ENCODE measurements at regions not wholly inside any gene's neighbourhood (a gene's known extent, or its start where the extent isn't known, plus 50 kb on each side); places are given as distances from the start of the nearest gene placed in this dataset.

DNA sequence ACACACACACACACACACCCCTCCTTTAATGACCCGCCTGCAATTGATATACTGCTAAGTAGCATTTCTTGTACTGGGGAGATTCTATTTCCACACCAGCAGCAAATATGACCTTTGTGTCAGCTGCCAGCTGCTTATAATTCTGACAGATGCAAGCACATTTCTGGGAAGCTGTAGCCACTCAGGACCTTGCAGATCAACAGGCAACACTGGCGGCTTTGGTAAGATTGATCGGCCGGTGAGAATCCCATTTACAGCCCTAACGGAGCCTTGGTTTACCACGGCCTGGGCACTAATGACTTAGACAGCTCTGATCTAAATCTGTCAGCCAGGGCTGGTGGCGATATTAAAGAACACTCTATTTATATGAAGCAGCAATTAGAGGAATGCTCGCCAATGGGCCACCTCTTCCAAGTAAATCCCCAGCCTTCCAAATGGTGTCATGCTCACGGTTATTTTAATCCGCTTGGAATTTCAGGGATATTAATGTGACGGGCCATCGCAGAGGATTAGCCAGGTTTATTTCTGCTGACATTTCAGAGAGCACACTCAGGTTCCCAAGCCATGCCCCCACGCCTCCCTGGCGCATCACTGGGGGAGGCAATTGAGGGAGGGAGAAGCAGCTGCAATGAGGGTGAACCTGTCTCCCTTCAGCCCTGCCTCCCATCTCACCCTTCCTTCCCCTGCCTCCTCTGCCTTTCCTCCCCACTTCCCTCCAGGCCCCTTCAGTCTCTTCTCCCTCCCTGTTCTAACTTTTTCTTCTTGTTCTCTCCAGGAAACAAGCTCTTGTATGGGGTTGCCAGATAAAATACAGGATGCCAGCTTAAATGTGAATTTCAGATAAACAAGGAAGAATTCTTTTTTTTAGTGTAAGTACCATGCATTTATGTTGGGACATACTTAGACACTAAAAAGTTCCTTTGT, 287.0 kb downstream of the TLE3 start:
- peaks cover 11% of the 10 kb centered on the region for H3K4me1 Mint-ChIP-seq (ENCODE audit: low read depth)
- intact Hi-C loops (cut with micrococcal nuclease): no loop called here
- no peaks in the 10 kb centered on the region for H3K9me3 Mint-ChIP-seq
- no peaks in the 10 kb centered on the region for H3K36me3 Mint-ChIP-seq (ENCODE audit: low read depth)
- H3K27ac Mint-ChIP-seq: no peak overlapping the region
- H3K4me3 Mint-ChIP-seq: no peak overlapping the region
- peaks cover 28% of the 10 kb centered on the region for H3K27me3 Mint-ChIP-seq

DNA sequence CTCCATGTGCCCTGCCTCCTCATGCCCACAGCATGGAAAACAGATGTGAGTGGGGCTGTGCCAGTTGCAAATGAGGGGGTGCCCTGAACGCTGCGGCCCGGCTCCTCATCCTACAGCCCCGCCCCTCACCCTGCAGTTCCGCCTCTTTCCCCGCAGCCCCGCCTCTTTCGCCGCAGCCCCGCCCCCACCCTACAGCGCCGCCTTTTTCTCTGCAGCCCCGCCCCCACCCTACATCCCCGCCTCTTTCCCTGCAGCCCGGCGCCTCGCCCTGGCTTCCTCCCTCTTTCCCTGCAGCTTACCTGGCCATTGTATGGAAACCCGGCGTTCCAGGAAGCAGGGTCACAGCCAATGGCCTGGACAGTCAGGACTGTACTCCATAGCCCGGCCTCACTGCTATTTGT, 284.9 kb downstream of the TLE3 start:
- no peaks in the 10 kb centered on the region for H3K9me3 Mint-ChIP-seq
- no peak overlapping the region for H3K4me3 Mint-ChIP-seq
- H3K27me3 Mint-ChIP-seq: peaks cover 17% of the 10 kb centered on the region
- intact Hi-C loops (cut with micrococcal nuclease): no loop called here
- no peak overlapping the region for H3K27ac Mint-ChIP-seq
- no peaks in the 10 kb centered on the region for H3K36me3 Mint-ChIP-seq (ENCODE audit: low read depth)
- peaks cover 3% of the 10 kb centered on the region for H3K4me1 Mint-ChIP-seq (ENCODE audit: low read depth)

- intact Hi-C loops (cut with micrococcal nuclease): no loop called here
- no peaks in the 10 kb centered on the region for H3K9me3 Mint-ChIP-seq
- H3K36me3 Mint-ChIP-seq (ENCODE audit: low read depth): no peaks in the 10 kb centered on the region
- no peaks in the 10 kb centered on the region for H3K4me1 Mint-ChIP-seq (ENCODE audit: low read depth)
- H3K27ac Mint-ChIP-seq: no peak overlapping the region
- H3K27me3 Mint-ChIP-seq: peaks cover 17% of the 10 kb centered on the region
- no peak overlapping the region for H3K4me3 Mint-ChIP-seq
Measured at GRCh38 chr15:69813881-69814280, 283.8 kb downstream of the TLE3 start.

DNA sequence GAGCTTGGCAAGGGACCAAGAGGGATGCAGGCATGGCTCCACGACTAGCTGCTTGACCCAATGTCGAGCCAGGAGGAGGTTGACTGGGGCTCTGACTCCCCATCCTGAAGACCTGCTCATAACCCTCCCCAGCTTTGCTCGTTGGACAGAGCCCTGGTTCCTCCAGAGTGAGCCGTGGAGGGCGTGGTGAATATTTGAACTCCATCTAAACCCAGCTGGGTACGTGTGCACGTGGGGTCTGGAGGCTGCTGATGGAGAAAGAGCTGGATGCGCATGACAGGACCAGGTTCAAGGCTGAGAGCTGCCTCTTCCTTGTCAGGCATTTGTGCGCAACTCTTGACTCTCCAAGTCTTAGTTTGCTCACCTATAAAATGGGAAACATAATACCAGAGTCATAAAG, 282.8 kb downstream of the TLE3 start:
- H3K9me3 Mint-ChIP-seq: no peaks in the 10 kb centered on the region
- H3K36me3 Mint-ChIP-seq (ENCODE audit: low read depth): no peaks in the 10 kb centered on the region

DNA sequence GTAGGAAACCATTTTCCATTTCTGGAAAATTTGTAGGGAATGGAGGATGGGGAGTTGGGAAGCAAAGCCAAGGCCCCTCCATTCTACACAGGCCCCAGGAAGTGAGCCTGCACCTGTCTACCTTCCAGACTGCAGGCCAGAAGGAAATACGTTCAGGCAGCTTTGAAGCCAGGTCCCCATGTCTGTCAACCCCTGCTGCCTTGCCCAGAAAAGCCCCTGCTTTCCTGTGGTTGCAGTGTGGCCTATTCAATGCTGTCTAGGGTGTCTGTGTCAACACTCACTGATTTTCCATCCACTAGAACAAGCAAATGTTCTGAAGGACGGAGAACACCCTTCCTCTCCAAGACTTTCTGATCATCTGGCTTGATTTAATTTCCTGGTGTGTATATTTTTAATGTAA, 281.9 kb downstream of the TLE3 start:
- peaks cover 18% of the 10 kb centered on the region for H3K27me3 Mint-ChIP-seq
- no peak overlapping the region for H3K27ac Mint-ChIP-seq
- H3K9me3 Mint-ChIP-seq: no peaks in the 10 kb centered on the region
- intact Hi-C loops (cut with micrococcal nuclease): no loop called here
- no peak overlapping the region for H3K4me3 Mint-ChIP-seq
- no peaks in the 10 kb centered on the region for H3K4me1 Mint-ChIP-seq (ENCODE audit: low read depth)
- H3K36me3 Mint-ChIP-seq (ENCODE audit: low read depth): no peaks in the 10 kb centered on the region

More for the DNA sequence above, 282.8 kb downstream of the TLE3 start:
- Mint-ChIP-seq H3K27me3 (peaks cover 20% of the 10 kb centered on the region), H3K4me3 (no peak overlapping the region), H3K4me1 (ENCODE audit: low read depth) (no peaks in the 10 kb centered on the region), H3K27ac (no peak overlapping the region)
- intact Hi-C loops (cut with micrococcal nuclease): no loop called here

DNA sequence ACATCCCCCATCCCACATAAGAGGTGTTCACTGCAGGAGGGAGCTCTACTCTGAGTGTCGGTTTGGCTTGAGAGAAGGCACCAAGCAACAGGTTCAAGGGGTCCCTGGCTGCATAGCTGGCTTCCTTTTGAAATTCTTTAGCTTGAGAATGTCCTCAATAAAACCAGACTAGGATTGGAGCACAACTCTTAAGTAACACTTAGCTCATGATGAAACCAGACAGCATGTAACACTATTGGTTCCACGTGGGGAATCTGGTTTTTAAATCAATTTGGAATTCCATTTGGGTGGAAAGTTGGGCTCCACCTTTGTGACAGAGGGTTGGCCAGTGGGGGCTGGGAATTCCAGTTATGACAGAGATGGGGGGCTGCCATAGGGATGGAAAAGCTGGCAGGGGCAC, 281.2 kb downstream of the TLE3 start:
- H3K27ac Mint-ChIP-seq: no peak overlapping the region
- no peaks in the 10 kb centered on the region for H3K4me1 Mint-ChIP-seq (ENCODE audit: low read depth)
- no peaks in the 10 kb centered on the region for H3K9me3 Mint-ChIP-seq
- no peaks in the 10 kb centered on the region for H3K36me3 Mint-ChIP-seq (ENCODE audit: low read depth)
- intact Hi-C loops (cut with micrococcal nuclease): no loop called here
- peaks cover 16% of the 10 kb centered on the region for H3K27me3 Mint-ChIP-seq
- H3K4me3 Mint-ChIP-seq: no peak overlapping the region

DNA sequence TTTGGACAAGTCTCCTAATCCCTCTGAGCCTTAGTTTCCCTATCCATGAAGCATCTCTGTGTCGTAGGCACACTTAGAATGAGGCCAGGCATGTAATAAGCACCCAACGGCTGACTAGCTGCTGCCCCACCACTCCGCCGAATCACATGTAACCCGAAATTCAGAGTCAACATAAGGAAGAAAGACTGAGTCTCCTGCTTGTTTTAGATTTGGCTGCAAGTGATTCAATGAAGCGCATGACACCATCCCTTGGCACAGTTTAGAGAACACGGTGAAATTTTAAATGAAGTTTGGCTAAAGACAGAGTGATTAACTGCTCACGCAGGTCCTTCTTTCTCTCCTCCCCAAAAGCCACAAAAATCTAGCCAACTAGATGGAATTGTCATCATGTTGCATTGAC, 279.2 kb downstream of the TLE3 start:
- no peak overlapping the region for H3K4me3 Mint-ChIP-seq
- H3K27ac Mint-ChIP-seq: no peak overlapping the region
- no peaks in the 10 kb centered on the region for H3K4me1 Mint-ChIP-seq (ENCODE audit: low read depth)
- no peaks in the 10 kb centered on the region for H3K36me3 Mint-ChIP-seq (ENCODE audit: low read depth)
- H3K27me3 Mint-ChIP-seq: peaks cover 16% of the 10 kb centered on the region
- no peaks in the 10 kb centered on the region for H3K9me3 Mint-ChIP-seq
- intact Hi-C loops (cut with micrococcal nuclease): no loop called here

GRCh38 chr15:69819371-69819770, 278.3 kb downstream of the TLE3 start:
- no peak overlapping the region for H3K4me3 Mint-ChIP-seq
- H3K27me3 Mint-ChIP-seq: peaks cover 16% of the 10 kb centered on the region
- H3K9me3 Mint-ChIP-seq: no peaks in the 10 kb centered on the region
- no peaks in the 10 kb centered on the region for H3K36me3 Mint-ChIP-seq (ENCODE audit: low read depth)
- H3K4me1 Mint-ChIP-seq (ENCODE audit: low read depth): no peaks in the 10 kb centered on the region
- intact Hi-C loops (cut with micrococcal nuclease): no loop called here
- no peak overlapping the region for H3K27ac Mint-ChIP-seq

DNA sequence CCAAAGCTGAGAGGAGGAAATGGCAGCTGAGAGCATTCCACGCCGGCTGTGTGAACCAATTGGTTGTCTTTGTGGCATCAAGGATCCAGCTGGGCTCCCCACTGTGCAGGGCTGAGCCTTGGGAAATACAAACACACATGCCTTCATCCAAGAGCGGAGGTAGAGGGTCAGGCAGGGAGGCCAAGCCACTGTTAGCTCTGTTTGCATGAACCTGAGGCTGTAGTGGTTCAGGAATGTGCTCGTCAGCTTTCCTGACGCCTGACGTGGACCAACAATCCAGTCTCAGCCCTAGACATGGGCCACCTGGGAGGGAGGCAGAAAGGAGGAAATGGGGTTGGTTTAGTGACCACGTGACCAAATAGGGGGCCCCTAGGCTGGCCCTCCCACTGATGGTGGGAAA, 276.9 kb downstream of the TLE3 start:
- Mint-ChIP-seq H3K36me3 (ENCODE audit: low read depth) (no peaks in the 10 kb centered on the region), H3K27ac (no peak overlapping the region), H3K4me3 (no peak overlapping the region), H3K27me3 (peaks cover 16% of the 10 kb centered on the region), H3K9me3 (no peaks in the 10 kb centered on the region), H3K4me1 (ENCODE audit: low read depth) (no peaks in the 10 kb centered on the region)
- intact Hi-C loops (cut with micrococcal nuclease): no loop called here

DNA sequence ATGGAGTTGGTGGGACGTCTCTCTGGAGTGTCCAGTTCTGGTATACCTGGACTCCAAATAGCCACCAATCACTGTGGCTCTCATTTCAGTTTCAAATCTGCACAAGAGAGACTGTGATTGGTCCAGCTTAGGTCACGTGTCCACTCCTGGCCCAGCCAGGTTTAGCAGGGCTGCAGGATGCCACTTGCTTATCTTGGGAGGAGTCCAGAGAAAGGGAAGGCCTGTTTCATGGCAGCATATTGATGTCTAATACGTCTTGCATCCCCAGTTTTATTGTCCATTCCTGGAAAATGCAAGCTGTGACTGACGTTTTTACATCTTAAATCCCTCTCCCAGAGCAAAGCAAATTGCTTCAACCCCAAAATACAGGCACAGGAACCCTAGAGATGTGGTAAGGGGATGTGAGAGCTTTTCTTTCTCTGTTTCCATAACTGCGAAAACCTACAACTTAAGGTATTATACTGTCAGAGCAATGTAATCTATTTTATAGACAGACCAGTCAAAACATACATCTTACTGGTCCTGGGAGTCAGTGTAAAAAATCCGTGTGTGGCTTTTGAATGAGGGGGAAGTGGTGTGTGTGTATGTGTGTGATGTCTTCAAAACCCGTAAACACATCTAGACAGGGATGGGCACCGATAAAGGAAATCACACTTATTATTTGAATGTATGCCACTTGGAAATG, 274.4 kb downstream of the TLE3 start:
- H3K36me3 Mint-ChIP-seq (ENCODE audit: low read depth): no peaks in the 10 kb centered on the region
- no peaks in the 10 kb centered on the region for H3K9me3 Mint-ChIP-seq
- no peak overlapping the region for H3K27ac Mint-ChIP-seq
- intact Hi-C loops (cut with micrococcal nuclease): no loop called here
- peaks cover 12% of the 10 kb centered on the region for H3K27me3 Mint-ChIP-seq
- H3K4me1 Mint-ChIP-seq (ENCODE audit: low read depth): no peaks in the 10 kb centered on the region
- H3K4me3 Mint-ChIP-seq: no peak overlapping the region

DNA sequence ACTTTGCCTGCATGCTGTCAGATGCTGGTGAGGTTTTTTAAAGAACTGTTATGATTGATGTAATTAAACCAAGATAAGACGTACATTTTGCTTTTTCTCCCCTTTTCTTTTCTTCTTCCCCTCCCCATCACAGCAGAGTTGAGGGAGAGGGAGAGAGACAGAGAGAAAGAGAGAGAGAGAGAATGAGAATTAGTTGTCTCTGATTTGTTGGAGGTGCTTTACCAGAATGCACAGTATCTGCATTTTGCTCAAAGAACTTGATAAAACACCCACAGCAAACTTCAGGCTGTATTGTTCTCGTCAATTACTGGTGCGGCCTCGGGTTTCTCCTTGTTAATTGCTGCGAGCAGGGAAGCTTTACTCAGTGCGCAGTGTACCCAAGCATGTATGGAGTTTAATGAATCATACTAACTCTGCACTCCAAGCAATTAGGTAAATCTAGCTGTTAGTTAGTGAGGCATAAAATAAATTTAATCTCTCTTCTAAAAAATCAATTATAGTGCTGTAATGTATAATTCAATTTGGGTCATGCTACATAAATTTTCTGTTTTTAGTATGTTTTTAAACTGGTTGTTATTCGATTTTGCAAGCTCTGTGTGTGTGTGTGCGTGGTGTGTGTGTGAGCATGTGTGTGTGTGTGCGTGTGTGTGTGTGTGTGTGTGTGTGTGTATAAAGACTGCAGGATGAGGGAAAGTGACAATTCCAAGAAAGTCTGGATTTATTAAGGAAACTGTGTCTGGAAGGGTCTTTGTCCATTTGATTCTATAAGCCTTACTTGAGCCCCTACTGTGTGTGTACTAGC, 273.4 kb downstream of the TLE3 start:
- peaks cover 8% of the 10 kb centered on the region for H3K27me3 Mint-ChIP-seq
- no peaks in the 10 kb centered on the region for H3K36me3 Mint-ChIP-seq (ENCODE audit: low read depth)
- no peak overlapping the region for H3K27ac Mint-ChIP-seq
- no peak overlapping the region for H3K4me3 Mint-ChIP-seq
- no peaks in the 10 kb centered on the region for H3K9me3 Mint-ChIP-seq
- no peaks in the 10 kb centered on the region for H3K4me1 Mint-ChIP-seq (ENCODE audit: low read depth)
- intact Hi-C loops (cut with micrococcal nuclease): no loop called here

GRCh38 chr15:69824877-69825406, 272.8 kb downstream of the TLE3 start:
- no peak overlapping the region for H3K4me3 Mint-ChIP-seq
- H3K27me3 Mint-ChIP-seq: peaks cover 5% of the 10 kb centered on the region

DNA sequence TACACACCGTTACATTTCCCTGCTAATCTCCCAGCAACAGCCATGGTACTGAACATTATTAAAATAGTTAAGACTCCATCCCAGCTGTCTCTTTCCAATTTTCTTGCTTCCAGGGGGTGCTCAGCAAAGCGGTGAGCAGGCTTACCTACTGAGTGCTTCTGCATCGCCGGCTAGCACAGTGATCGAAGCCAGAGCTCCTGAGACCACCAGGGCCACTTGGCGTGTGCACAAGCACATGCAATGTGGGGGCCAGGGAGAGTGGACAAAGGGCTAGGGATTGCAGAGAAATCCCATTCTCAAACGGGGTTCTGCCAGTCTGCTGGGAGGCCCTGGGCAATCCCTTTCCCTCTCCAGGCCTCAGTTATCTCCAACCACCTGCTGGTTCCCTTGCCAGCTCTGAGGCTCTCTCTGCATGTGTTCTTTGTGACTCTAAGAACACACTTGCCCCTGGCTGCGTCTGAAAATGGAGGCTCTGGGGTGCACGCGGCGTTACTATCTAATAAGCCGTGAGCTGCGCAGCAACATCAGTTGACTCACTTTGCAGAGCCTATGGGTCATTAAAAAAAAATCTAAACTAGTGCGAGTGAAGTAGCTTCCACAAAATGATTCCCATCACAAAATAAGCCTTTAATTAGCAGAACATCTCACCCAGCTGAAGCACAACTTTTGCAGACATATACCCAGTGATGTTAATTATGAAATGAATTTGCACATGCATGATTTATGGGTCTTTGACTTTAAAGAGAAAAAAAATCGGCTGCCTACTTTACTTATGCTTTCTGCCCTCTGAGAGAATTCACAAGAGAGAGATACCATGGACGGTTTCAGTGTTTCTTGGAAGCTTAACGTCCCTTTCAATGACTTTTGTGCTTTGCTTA, 271.5 kb downstream of the TLE3 start:
- no peaks in the 10 kb centered on the region for H3K4me1 Mint-ChIP-seq (ENCODE audit: low read depth)
- no peaks in the 10 kb centered on the region for H3K36me3 Mint-ChIP-seq (ENCODE audit: low read depth)
- no peaks in the 10 kb centered on the region for H3K9me3 Mint-ChIP-seq
- H3K27ac Mint-ChIP-seq: no peak overlapping the region
- H3K27me3 Mint-ChIP-seq: peaks cover 2% of the 10 kb centered on the region
- intact Hi-C loops (cut with micrococcal nuclease): no loop called here
- H3K4me3 Mint-ChIP-seq: no peak overlapping the region

More at GRCh38 chr15:69824877-69825406, 272.8 kb downstream of the TLE3 start:
- intact Hi-C loops (cut with micrococcal nuclease): no loop called here
- H3K4me1 Mint-ChIP-seq (ENCODE audit: low read depth): no peaks in the 10 kb centered on the region
- no peak overlapping the region for H3K27ac Mint-ChIP-seq
- H3K36me3 Mint-ChIP-seq (ENCODE audit: low read depth): no peaks in the 10 kb centered on the region
- H3K9me3 Mint-ChIP-seq: no peaks in the 10 kb centered on the region

All from dendritic cell treated with granulocyte-macrophage colony-stimulating factor and Interleukin-4, amounts not matched to agents 40 ng/mL and 50 ng/mL, for 4 days (primary cell).